ENCODE measurements at regions not wholly inside any gene's neighbourhood (a gene's known extent, or its start where the extent isn't known, plus 50 kb on each side); places are given as distances from the start of the nearest gene placed in this dataset.

DNA sequence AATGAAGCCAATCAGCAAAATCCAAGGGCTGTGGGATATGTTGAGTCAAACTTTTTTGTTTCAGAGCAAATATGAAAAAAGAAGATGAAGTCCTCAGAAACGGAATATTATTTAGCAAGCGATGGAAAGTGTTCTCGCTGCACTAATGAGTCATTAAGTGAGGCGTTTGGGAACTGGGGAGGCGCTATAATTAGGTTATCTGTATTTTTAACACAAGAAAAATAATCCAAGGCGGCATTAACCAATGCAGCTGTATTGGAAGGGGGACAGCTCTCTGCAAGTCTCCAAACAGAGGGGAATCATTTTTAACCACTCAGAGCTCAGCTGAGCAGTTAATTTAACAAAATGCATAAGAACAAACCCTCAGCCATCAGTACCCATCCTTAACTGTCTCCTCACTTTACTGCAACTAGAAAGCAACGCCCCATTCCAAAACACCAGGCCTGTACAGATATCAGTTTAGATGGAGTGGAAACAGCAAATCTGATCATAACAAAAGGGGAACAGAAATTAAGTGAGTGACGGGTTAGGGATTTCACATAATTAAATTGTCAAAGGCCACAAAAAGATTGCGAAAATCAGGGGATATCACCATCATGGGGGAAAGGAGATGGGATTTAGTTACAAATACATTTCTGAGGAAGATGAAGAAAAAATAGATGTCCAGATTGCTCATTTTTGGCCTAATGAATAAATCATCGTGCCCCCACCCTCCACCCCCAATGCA is 211.0 kb upstream of the TOX3 start:
- no peak overlapping the region for H3K27ac ChIP-seq (ENCODE audit: low read depth, low read length)
- TF ChIP-seq CTCF (IDR thresholded peaks at IDR 0.05; ENCODE audit: insufficient read depth, low read length, poor library complexity, severe bottlenecking): no peak
- H3K36me3 ChIP-seq (ENCODE audit: low read length): no peaks in the 10 kb centered on the region
- no peak overlapping the region for H3K4me3 ChIP-seq (ENCODE audit: insufficient read depth, low read length, poor library complexity, severe bottlenecking)
- no peaks in the 10 kb centered on the region for H3K9me2 ChIP-seq (replicated peaks; ENCODE audit: insufficient read depth, low read length)
- no peaks in the 10 kb centered on the region for H3K27me3 ChIP-seq (ENCODE audit: low read length)
- H3K9ac ChIP-seq (ENCODE audit: low read length): no peak overlapping the region
- H3K79me2 ChIP-seq (ENCODE audit: insufficient read depth, low read length): no peaks in the 10 kb centered on the region
- H4K20me1 ChIP-seq (ENCODE audit: low read depth, low read length): no peaks in the 10 kb centered on the region
- no peak overlapping the region for H3K4me2 ChIP-seq (ENCODE audit: low read depth, low read length, poor library complexity, severe bottlenecking)
- H2AFZ ChIP-seq (ENCODE audit: low read depth, low read length, severe bottlenecking): no peak overlapping the region
- H3F3A ChIP-seq (ENCODE audit: insufficient read depth): no peaks in the 10 kb centered on the region
- H3K9me3 ChIP-seq (ENCODE audit: insufficient read depth, low read length): no peaks in the 10 kb centered on the region

DNA sequence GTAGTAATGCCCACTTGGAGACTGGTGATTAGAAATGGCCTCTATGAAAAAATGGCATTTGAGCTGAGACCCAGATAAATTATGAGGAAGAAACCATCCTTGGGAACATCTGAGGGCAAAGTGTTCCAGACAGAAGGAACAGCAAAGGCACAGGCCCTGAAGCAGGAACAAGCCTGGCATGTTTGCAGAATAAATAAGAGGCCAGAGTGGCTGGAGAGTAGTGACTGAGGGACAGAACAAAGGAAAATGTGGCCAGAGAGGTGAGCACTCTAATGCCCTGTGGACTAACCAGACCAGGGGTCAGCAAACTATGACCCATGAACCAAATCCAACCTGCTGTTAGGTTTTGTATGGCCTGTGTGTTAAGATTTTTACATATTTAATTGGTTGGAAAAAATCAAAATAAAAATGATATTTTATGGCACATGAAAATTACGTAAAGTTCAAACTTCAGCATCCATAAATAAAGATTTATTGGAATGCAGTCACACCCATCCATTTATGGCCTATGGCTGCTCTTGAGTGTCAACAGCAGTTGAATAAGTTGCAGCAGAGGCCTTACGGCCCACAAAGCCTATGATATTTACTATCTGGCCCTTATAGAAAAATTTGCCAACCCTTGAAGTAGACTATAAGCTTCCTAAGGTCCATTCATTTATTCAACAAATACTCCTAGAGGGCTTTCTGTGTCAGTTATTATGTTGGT is 210.0 kb upstream of the TOX3 start:
- Histone ChIP-seq H3K36me3 (ENCODE audit: low read length) (no peaks in the 10 kb centered on the region), H3K9me3 (ENCODE audit: insufficient read depth, low read length) (no peaks in the 10 kb centered on the region), H3K79me2 (ENCODE audit: insufficient read depth, low read length) (no peaks in the 10 kb centered on the region)

GRCh38 chr16:52755396-52755795 is 208.5 kb upstream of the TOX3 start:
- Histone ChIP-seq H3K9me3 (ENCODE audit: insufficient read depth, low read length) (no peaks in the 10 kb centered on the region), H3K4me3 (ENCODE audit: insufficient read depth, low read length, poor library complexity, severe bottlenecking) (no peak overlapping the region), H3K4me2 (ENCODE audit: low read depth, low read length, poor library complexity, severe bottlenecking) (no peak overlapping the region), H2AFZ (ENCODE audit: low read depth, low read length, severe bottlenecking) (no peak overlapping the region), H3K27me3 (ENCODE audit: low read length) (no peaks in the 10 kb centered on the region), H4K20me1 (ENCODE audit: low read depth, low read length) (no peaks in the 10 kb centered on the region), H3F3A (ENCODE audit: insufficient read depth) (no peaks in the 10 kb centered on the region), H3K9ac (ENCODE audit: low read length) (no peak overlapping the region), H3K9me2 (replicated peaks; ENCODE audit: insufficient read depth, low read length) (no peaks in the 10 kb centered on the region), H3K36me3 (ENCODE audit: low read length) (no peaks in the 10 kb centered on the region), H3K79me2 (ENCODE audit: insufficient read depth, low read length) (no peaks in the 10 kb centered on the region), H3K27ac (ENCODE audit: low read depth, low read length) (no peak overlapping the region)
- no peak for TF ChIP-seq EZH2phosphoT487 (conservative IDR thresholded peaks at IDR 0.05; ENCODE audit: low read length)
- TF ChIP-seq CTCF (IDR thresholded peaks at IDR 0.05; ENCODE audit: insufficient read depth, low read length, poor library complexity, severe bottlenecking): no peak

More for the DNA sequence above, 210.0 kb upstream of the TOX3 start:
- Histone ChIP-seq H3K4me3 (ENCODE audit: insufficient read depth, low read length, poor library complexity, severe bottlenecking) (no peak overlapping the region), H3K27me3 (ENCODE audit: low read length) (no peaks in the 10 kb centered on the region), H2AFZ (ENCODE audit: low read depth, low read length, severe bottlenecking) (no peak overlapping the region), H3K9ac (ENCODE audit: low read length) (no peak overlapping the region), H3K4me2 (ENCODE audit: low read depth, low read length, poor library complexity, severe bottlenecking) (no peak overlapping the region), H3K9me2 (replicated peaks; ENCODE audit: insufficient read depth, low read length) (no peaks in the 10 kb centered on the region), H4K20me1 (ENCODE audit: low read depth, low read length) (no peaks in the 10 kb centered on the region), H3F3A (ENCODE audit: insufficient read depth) (no peaks in the 10 kb centered on the region), H3K27ac (ENCODE audit: low read depth, low read length) (no peak overlapping the region)
- TF ChIP-seq CTCF (IDR thresholded peaks at IDR 0.05; ENCODE audit: insufficient read depth, low read length, poor library complexity, severe bottlenecking) (no peak), EZH2phosphoT487 (conservative IDR thresholded peaks at IDR 0.05; ENCODE audit: low read length) (no peak)

All from SU-DHL-6 (cell line).